Neural progenitor cell (in vitro differentiated cells): ENCODE measurements at regions not wholly inside any gene's neighbourhood (a gene's known extent, or its start where the extent isn't known, plus 50 kb on each side); places are given as distances from the start of the nearest gene placed in this dataset.

Source experiments
- DNase-seq: peaks from one replicate; pipeline ENCODE4 v3.0.0-alpha.2; 2016; ENCODE audit warnings: low spot score
- H2AFZ ChIP-seq: fragments of 200-600 bp; sonication (generic); replicated peaks from 2 replicates; pipeline ENCODE4 v1.6.1; 2016; ENCODE audit warnings: antibody characterized with exemption
- H3F3A ChIP-seq: fragments of 200-600 bp; sonication (generic); 2 replicates; pipeline ENCODE4 v1.6.1; 2016; ENCODE audit warnings: antibody characterized with exemption, low read depth
- H3K27ac ChIP-seq: fragments of 200-600 bp; sonication (generic); 2 replicates; pipeline ENCODE4 v1.5.1; 2016; ENCODE audit warnings: mild to moderate bottlenecking
- H3K27me3 ChIP-seq: fragments of 200-600 bp; sonication (generic); 2 replicates; pipeline ENCODE4 v1.6.1; 2016; ENCODE audit warnings: mild to moderate bottlenecking, moderate library complexity
- H3K36me3 ChIP-seq: fragments of 200-600 bp; sonication (generic); 2 replicates; pipeline ENCODE4 v1.5.1; 2016
- H3K4me1 ChIP-seq: fragments of 200-600 bp; sonication (generic); 2 replicates; pipeline ENCODE4 v1.6.1; 2016; ENCODE audit warnings: mixed run types
- H3K4me2 ChIP-seq: fragments of 200-600 bp; sonication (generic); 2 replicates; pipeline ENCODE4 v1.6.1; 2016
- H3K4me3 ChIP-seq: fragments of 200-600 bp; sonication (generic); 2 replicates; pipeline ENCODE4 v1.5.1; 2016
- H3K79me2 ChIP-seq: fragments of 200-600 bp; sonication (generic); 2 replicates; pipeline ENCODE4 v1.6.1; 2016; ENCODE audit warnings: low read depth
- H3K9ac ChIP-seq: fragments of 200-600 bp; sonication (generic); 2 replicates; pipeline ENCODE4 v1.6.1; 2016
- H3K9me3 ChIP-seq: fragments of 200-600 bp; sonication (generic); 2 replicates; pipeline ENCODE4 v1.5.1; 2016; ENCODE audit warnings: low read depth
- H4K20me1 ChIP-seq: fragments of 200-600 bp; sonication (generic); 2 replicates; pipeline ENCODE4 v1.6.1; 2016; ENCODE audit warnings: low read depth
- H3K27ac Mint-ChIP-seq: 3 replicates; pipeline ENCODE4 v1.8.0; 2021; ENCODE audit warnings: mixed read lengths
- H3K27me3 Mint-ChIP-seq: 2 replicates; pipeline ENCODE4 v1.8.0; 2022; ENCODE audit warnings: low read depth, mild to moderate bottlenecking, inconsistent platforms, moderate library complexity, mixed read lengths; ENCODE audit not compliant: insufficient read depth
- H3K36me3 Mint-ChIP-seq: 3 replicates; pipeline ENCODE4 v1.8.0; 2021; ENCODE audit warnings: mixed read lengths
- H3K4me1 Mint-ChIP-seq: 3 replicates; pipeline ENCODE4 v1.8.0; 2021; ENCODE audit warnings: mixed read lengths
- H3K4me3 Mint-ChIP-seq: 3 replicates; pipeline ENCODE4 v1.8.0; 2021; ENCODE audit warnings: mild to moderate bottlenecking, moderate library complexity, mixed read lengths
- H3K9me3 Mint-ChIP-seq: 3 replicates; pipeline ENCODE4 v1.8.0; 2020; ENCODE audit warnings: mixed read lengths
- EZH2 ChIP-seq: fragments of 200-600 bp; sonication (generic); IDR thresholded peaks from 2 replicates; pipeline ENCODE4 v1.6.1; 2017; ENCODE audit warnings: antibody characterized with exemption, mild to moderate bottlenecking, moderate library complexity
- EZH2phosphoT487 ChIP-seq: fragments of 200-600 bp; sonication (generic); IDR thresholded peaks from 2 replicates; pipeline ENCODE4 v1.6.1; 2017; ENCODE audit warnings: antibody characterized with exemption
- TF ChIP-seq, protein P1 (sequence below): fragments of 200-600 bp; sonication (generic); IDR thresholded peaks from 2 replicates; pipeline ENCODE4 v1.5.1; 2017; ENCODE audit warnings: antibody characterized with exemption, mild to moderate bottlenecking

DNA sequence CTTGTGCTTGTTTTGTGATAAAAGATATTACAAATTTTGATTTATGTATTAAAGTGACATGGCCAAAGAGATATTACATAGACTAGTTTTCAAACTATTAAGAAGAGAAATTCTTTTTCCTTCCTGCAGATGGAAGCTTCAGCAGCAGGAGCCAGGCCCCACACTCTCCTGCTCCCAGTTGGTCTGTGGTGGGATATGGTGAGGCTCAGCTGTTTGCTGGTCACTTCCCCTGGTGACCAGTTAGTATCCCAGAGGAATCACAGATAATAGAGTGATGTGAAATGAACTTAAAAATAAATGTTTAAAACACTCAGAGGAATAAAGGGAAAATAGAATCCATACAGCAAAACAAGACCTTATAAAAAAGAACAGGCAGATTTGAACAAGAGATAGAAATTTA is 154.7 kb downstream of the KTN1 start:
- no peak overlapping the region for H3K27ac Mint-ChIP-seq
- Histone ChIP-seq H3K9ac (no peak overlapping the region), H3F3A (no peaks in the 10 kb centered on the region), H3K36me3 (no peaks in the 10 kb centered on the region), H3K27me3 (no peaks in the 10 kb centered on the region), H3K27ac (no peak overlapping the region), H2AFZ (no peak overlapping the region), H3K4me2 (no peak overlapping the region), H3K4me1 (peaks cover 17% of the 10 kb centered on the region), H3K79me2 (no peaks in the 10 kb centered on the region), H4K20me1 (no peaks in the 10 kb centered on the region), H3K9me3 (no peaks in the 10 kb centered on the region), H3K4me3 (no peak overlapping the region)
- peaks cover 2% of the 10 kb centered on the region for H3K27me3 Mint-ChIP-seq
- peaks cover 9% of the 10 kb centered on the region for H3K4me1 Mint-ChIP-seq
- H3K36me3 Mint-ChIP-seq, result no peaks in the 10 kb centered on the region
- no peak for TF ChIP-seq EZH2phosphoT487
- TF ChIP-seq, protein P1, sequence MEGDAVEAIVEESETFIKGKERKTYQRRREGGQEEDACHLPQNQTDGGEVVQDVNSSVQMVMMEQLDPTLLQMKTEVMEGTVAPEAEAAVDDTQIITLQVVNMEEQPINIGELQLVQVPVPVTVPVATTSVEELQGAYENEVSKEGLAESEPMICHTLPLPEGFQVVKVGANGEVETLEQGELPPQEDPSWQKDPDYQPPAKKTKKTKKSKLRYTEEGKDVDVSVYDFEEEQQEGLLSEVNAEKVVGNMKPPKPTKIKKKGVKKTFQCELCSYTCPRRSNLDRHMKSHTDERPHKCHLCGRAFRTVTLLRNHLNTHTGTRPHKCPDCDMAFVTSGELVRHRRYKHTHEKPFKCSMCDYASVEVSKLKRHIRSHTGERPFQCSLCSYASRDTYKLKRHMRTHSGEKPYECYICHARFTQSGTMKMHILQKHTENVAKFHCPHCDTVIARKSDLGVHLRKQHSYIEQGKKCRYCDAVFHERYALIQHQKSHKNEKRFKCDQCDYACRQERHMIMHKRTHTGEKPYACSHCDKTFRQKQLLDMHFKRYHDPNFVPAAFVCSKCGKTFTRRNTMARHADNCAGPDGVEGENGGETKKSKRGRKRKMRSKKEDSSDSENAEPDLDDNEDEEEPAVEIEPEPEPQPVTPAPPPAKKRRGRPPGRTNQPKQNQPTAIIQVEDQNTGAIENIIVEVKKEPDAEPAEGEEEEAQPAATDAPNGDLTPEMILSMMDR, result no peak
- TF ChIP-seq EZH2, result no peak
- H3K4me3 Mint-ChIP-seq, result no peak overlapping the region
- H3K9me3 Mint-ChIP-seq, result peaks cover 2% of the 10 kb centered on the region
- DNase-seq, result no peak

DNA sequence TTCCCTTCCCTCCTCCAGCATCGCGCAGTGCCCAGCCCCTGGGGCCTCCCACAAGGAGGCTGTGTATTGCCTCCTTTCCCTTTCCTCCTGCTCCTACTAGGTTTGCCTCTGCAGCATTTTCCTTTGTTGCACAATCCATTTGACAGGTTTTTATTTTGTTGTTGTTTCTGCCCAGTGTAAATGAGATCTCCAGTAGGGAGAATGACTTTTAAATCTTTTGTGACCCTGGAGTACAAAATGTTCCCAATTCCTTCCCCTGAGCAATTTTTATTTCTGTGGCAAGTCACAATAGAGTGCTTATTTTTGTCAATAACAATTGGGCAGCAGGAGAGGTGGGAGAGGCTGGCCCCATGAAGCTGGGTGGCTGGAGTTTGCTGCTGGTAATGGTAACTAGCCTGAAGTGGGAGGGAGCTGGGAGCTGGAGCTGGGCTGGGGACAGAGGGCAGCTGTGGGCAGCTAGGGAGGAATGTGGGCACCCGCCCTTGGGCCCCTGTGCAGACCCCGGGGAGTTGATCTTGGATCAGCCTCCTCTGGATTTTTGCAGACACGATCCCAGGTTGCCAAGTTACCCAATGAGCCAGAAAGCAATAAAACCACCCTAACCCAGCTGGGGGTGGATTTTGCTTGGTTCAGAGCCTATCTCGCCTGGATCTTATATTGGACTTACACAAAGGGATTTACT is 160.1 kb downstream of the KTN1 start:
- Mint-ChIP-seq H3K4me1 (peaks cover 32% of the 10 kb centered on the region), H3K4me3 (no peak overlapping the region), H3K27ac (peak overlapping the region; percentile 78), H3K27me3 (peaks cover 7% of the 10 kb centered on the region), H3K36me3 (no peaks in the 10 kb centered on the region), H3K9me3 (peaks cover 2% of the 10 kb centered on the region)
- H3K27ac ChIP-seq, result no peak overlapping the region
- H4K20me1 ChIP-seq, result no peaks in the 10 kb centered on the region
- no peak overlapping the region for H3K4me2 ChIP-seq
- no peaks in the 10 kb centered on the region for H3K79me2 ChIP-seq
- peaks cover 4% of the 10 kb centered on the region for H3F3A ChIP-seq
- no peaks in the 10 kb centered on the region for H3K36me3 ChIP-seq
- H3K4me1 ChIP-seq, result peaks cover 18% of the 10 kb centered on the region
- no peaks in the 10 kb centered on the region for H3K9me3 ChIP-seq
- no peak overlapping the region for H3K4me3 ChIP-seq
- H3K9ac ChIP-seq, result no peak overlapping the region
- DNase-seq, result no peak
- TF ChIP-seq, protein P1, result no peak
- TF ChIP-seq EZH2 (no peak), EZH2phosphoT487 (no peak)
- H3K27me3 ChIP-seq, result no peaks in the 10 kb centered on the region
- no peak overlapping the region for H2AFZ ChIP-seq

DNA sequence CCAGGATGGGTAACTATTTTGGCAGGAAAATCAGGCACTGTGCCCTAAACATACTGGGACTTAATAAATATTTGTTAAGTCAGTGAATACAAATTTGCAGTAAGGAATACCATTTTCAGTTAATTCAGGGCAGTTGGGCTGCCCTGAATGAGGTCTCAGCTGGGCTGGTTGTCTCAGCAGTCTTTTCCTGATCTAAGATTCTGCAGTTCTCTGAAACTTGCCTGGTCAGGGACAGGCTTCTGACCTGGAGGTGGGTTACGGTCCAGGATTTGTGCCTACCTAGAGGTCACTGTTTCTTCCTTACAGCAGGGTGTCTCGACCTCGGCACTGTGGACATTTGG is 160.6 kb downstream of the KTN1 start:
- no peak overlapping the region for H3K9ac ChIP-seq
- H3K79me2 ChIP-seq, result no peaks in the 10 kb centered on the region
- DNase-seq, result no peak
- peaks cover 18% of the 10 kb centered on the region for H3K4me1 ChIP-seq
- no peaks in the 10 kb centered on the region for H3K27me3 ChIP-seq
- H3K27ac ChIP-seq, result no peak overlapping the region
- peak overlapping the region; percentile 78 for H3K27ac Mint-ChIP-seq
- H3K27me3 Mint-ChIP-seq, result peaks cover 7% of the 10 kb centered on the region
- H3F3A ChIP-seq, result peaks cover 4% of the 10 kb centered on the region
- no peaks in the 10 kb centered on the region for H3K9me3 ChIP-seq
- TF ChIP-seq EZH2 (no peak), EZH2phosphoT487 (no peak)
- peak overlapping the region; percentile 41 for H3K4me3 Mint-ChIP-seq
- H3K4me1 Mint-ChIP-seq, result peaks cover 32% of the 10 kb centered on the region
- peaks cover 2% of the 10 kb centered on the region for H3K9me3 Mint-ChIP-seq
- H3K36me3 Mint-ChIP-seq, result no peaks in the 10 kb centered on the region
- no peaks in the 10 kb centered on the region for H4K20me1 ChIP-seq
- H2AFZ ChIP-seq, result no peak overlapping the region
- H3K36me3 ChIP-seq, result no peaks in the 10 kb centered on the region
- H3K4me2 ChIP-seq, result no peak overlapping the region
- H3K4me3 ChIP-seq, result no peak overlapping the region

DNA sequence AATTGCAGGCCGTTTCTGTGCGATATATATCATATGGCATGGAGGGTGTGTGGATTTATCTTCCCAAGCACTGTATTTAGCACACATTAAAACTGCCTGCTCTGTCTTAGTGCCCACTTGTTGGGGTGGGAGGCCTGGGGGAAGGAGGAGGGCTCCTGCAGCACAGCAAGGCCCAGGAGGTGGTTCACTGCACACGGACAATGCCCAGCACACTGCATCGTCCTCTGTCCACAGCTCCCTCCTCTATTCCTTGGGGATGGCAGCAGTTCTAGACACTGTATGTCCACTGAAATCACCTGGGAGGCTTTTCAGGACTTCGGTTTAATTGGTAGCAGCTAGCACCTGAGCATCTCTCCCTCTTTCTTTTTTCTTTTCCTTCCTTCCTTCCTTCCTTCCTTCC is 161.2 kb downstream of the KTN1 start:
- no peaks in the 10 kb centered on the region for H3K36me3 Mint-ChIP-seq
- DNase-seq, result no peak
- Histone ChIP-seq H3K9me3 (no peaks in the 10 kb centered on the region), H3K9ac (no peak overlapping the region), H3K36me3 (no peaks in the 10 kb centered on the region), H3K27me3 (no peaks in the 10 kb centered on the region), H4K20me1 (no peaks in the 10 kb centered on the region), H3K27ac (no peak overlapping the region), H3K79me2 (no peaks in the 10 kb centered on the region), H2AFZ (no peak overlapping the region), H3K4me3 (no peak overlapping the region), H3F3A (peaks cover 4% of the 10 kb centered on the region), H3K4me2 (no peak overlapping the region), H3K4me1 (peaks cover 18% of the 10 kb centered on the region)
- H3K27ac Mint-ChIP-seq, result peak overlapping the region; percentile 78
- H3K4me1 Mint-ChIP-seq, result peaks cover 32% of the 10 kb centered on the region
- H3K27me3 Mint-ChIP-seq, result peaks cover 7% of the 10 kb centered on the region
- peaks cover 2% of the 10 kb centered on the region for H3K9me3 Mint-ChIP-seq
- TF ChIP-seq, protein P1, result no peak
- TF ChIP-seq EZH2 (no peak), EZH2phosphoT487 (no peak)
- H3K4me3 Mint-ChIP-seq, result no peak overlapping the region
